Urinary bladder (tissue), 3 donors: ENCODE measurements at regions not wholly inside any gene's neighbourhood (a gene's known extent, or its start where the extent isn't known, plus 50 kb on each side); places are given as distances from the start of the nearest gene placed in this dataset.

ENCODE experiments used
- DNase-seq: peaks from one replicate; pipeline ENCODE4 v3.0.0-alpha.2; 2015; ENCODE audit errors: extremely low spot score
- H3K27ac ChIP-seq: one replicate; pipeline ENCODE4 v1.5.1; 2013; ENCODE audit warnings: low read depth, mild to moderate bottlenecking, moderate library complexity
- H3K36me3 ChIP-seq: one replicate; pipeline ENCODE4 v1.6.1; 2013; ENCODE audit warnings: mild to moderate bottlenecking, moderate library complexity; ENCODE audit not compliant: insufficient read depth
- H3K4me1 ChIP-seq: one replicate; pipeline ENCODE4 v1.6.1; 2013; ENCODE audit warnings: mild to moderate bottlenecking, moderate library complexity; ENCODE audit not compliant: insufficient read depth
- H3K4me3 ChIP-seq: one replicate; pipeline ENCODE4 v1.5.1; 2013; ENCODE audit warnings: low read depth, low read length
- WGBS: extraction: QIAGEN DNeasy Blood & Tissue Kit; methylation state at CpG from one replicate; pipeline ENCODE4 v1.1.7; 2013; 5-methylcytosine and 5-hydroxymethylcytosine counted together
- donor health status: healthy with polysubstance abuse.
- donor health status: healthy.

DNA sequence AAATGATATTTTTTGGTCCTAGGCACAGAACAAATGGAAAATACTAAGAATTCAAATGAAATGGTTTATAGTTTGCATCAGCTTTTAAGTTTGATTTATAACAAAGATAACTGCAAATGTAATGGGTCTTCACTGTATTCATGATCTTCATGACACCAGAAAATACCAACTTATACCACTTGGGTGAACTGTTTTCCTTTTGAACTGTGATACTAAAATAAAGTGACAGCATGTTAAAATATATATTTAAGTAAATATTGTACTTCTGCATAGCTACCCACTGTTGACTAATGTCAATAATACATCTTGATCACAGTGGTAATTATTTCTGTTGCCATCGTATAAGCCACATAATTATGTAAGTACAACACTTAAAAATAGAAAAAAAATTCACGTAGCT is 442.0 kb upstream of the ANKRD30A start:
- WGBS, result 60% methylated on average over 2 of the region's 2 CpGs
- Histone ChIP-seq H3K4me1 (no peaks in the 10 kb centered on the region), H3K36me3 (no peaks in the 10 kb centered on the region), H3K4me3 (no peak overlapping the region), H3K27ac (no peak overlapping the region)
- DNase-seq, result no peak

DNA sequence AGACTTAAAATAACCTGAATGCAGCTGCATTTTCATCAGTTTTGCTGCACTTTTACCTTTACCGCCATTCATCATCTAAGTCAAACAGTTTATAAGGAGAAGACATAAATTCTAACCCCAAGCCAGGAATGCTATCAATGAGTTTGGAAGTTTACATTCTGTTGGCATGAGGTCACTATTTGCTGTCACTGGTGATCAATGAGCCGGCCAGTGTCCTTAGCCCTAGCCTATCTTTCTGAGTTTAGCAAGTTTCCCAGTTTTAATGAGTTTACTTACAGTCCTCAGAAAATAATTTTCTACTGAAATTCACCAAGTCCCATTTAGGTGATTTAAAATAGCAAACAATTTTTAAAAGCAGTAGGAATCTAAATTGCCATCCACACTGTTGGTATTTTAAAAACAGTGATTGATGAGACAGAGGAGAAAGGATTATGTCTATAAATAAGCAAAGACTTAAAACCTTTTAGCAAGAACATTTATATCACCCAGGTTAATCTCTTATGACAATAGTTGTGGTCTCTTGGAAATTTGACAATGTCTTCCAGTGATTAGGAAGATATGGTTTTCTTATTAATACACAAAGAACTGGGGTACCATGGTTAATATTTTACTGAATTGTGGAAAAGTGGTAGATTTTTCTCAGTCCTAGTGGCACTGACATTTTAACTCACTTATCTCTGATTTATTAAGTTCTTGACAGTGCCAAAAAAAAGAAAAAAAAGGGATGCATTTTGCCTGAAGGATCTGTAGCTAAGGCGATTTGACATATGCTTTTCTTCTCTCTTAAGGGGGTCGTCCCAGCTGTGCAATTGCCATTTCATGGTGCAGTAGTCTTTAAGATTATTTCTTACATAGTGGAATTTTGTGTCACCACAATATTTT is 443.4 kb upstream of the ANKRD30A start:
- WGBS, result 62% methylated on average over 4 of the region's 4 CpGs
- Histone ChIP-seq H3K4me1 (no peaks in the 10 kb centered on the region), H3K27ac (no peak overlapping the region), H3K4me3 (no peak overlapping the region), H3K36me3 (no peaks in the 10 kb centered on the region)
- DNase-seq, result no peak

DNA sequence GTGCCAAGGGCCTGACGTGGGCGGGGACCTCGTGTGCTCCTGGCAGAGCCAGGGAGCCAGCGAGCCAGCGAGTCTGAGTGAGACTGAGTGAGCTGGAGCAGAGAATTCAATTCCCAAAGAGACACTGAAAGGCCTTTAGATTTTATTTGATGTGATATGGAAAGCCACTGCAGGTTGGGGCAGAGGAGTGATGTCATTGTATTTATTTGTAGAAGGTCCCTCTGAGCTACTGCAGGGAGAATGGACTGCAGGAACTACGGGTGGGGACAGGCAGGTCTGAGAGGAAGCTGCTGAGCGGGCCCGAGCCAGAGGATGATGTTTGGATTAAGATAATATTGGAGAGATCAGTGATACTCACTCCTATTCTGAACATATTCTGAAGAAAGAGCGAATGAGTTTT is 445.8 kb upstream of the ANKRD30A start:
- 59% methylated on average over 9 of the region's 9 CpGs for WGBS
- no peaks in the 10 kb centered on the region for H3K4me1 ChIP-seq
- H3K27ac ChIP-seq, result no peak overlapping the region
- no peak overlapping the region for H3K4me3 ChIP-seq
- no peaks in the 10 kb centered on the region for H3K36me3 ChIP-seq
- no peak for DNase-seq

DNA sequence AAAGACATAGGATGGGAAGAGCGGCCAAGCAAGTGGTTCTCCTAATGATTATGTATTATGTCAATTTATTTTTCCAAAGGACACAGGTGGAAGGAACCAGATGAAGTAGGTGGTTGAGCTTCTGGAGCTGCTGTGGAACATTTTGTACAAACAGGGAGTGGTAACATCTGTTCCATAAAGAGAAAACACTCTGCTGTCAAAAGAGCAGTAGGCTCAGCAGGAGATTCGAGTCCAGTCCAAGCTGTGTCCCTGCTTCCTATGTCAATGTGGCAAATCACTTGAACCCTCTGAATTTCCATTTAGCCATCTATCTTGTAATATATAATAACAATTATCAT is 448.0 kb upstream of the ANKRD30A start:
- Histone ChIP-seq H3K4me3 (no peak overlapping the region), H3K36me3 (no peaks in the 10 kb centered on the region), H3K4me1 (no peaks in the 10 kb centered on the region), H3K27ac (no peak overlapping the region)
- 78% methylated on average over 2 of the region's 2 CpGs for WGBS
- no peak for DNase-seq

GRCh38 chr10:36676756-36677430 is 448.5 kb upstream of the ANKRD30A start:
- 61% methylated on average over 6 of the region's 6 CpGs for WGBS
- no peak for DNase-seq
- H3K4me3 ChIP-seq, result no peak overlapping the region
- H3K27ac ChIP-seq, result no peak overlapping the region
- H3K36me3 ChIP-seq, result no peaks in the 10 kb centered on the region
- H3K4me1 ChIP-seq, result no peaks in the 10 kb centered on the region

GRCh38 chr10:36676321-36676720 is 449.1 kb upstream of the ANKRD30A start:
- WGBS, result 52% methylated on average over 1 of the region's 1 CpG
- H3K4me3 ChIP-seq, result no peak overlapping the region
- H3K36me3 ChIP-seq, result no peaks in the 10 kb centered on the region
- no peak for DNase-seq
- no peaks in the 10 kb centered on the region for H3K4me1 ChIP-seq
- no peak overlapping the region for H3K27ac ChIP-seq

DNA sequence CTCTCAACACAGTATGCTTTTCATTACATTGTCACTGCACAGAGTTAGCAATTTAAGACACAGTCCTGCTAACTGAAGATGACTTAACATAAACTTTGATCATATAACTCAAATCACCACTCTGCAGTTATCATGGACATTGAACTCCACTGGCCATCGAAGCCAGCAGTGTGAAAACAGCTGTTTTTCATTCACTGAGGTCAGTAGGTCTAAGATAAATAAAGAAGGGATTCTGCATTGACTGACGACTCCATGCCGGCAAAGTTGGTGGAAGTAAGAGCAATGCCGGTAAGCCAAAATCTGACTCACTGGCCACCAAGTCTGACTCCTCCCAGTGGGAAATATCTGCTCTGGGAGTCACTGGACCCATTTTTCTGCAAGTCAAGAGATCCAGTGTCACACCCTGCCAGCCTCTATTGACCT is 449.9 kb upstream of the ANKRD30A start:
- no peaks in the 10 kb centered on the region for H3K36me3 ChIP-seq
- H3K4me1 ChIP-seq, result no peaks in the 10 kb centered on the region
- H3K27ac ChIP-seq, result no peak overlapping the region
- 31% methylated on average over 4 of the region's 4 CpGs for WGBS
- H3K4me3 ChIP-seq, result no peak overlapping the region
- DNase-seq, result no peak

DNA sequence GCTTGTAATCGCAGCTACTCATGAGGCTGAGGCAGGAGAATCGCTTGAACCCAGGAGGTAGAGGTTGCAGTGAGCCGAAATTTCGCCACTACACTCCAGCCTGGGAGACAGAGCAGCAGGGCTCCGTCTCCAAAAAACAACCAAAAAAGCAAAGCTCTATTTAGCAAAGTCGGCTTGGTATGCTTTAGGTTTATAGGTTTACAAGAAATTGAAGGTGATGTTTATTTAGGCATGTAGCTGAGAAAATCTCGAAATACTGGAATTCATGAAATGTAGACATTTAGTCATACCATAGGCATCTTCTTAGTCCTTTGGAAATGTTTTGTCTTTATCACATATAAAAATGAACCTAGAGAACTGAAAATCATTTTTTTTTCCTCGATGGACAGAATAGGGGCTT is 453.8 kb upstream of the ANKRD30A start:
- H3K4me3 ChIP-seq, result no peak overlapping the region
- DNase-seq, result no peak
- 70% methylated on average over 8 of the region's 8 CpGs for WGBS
- H3K4me1 ChIP-seq, result no peaks in the 10 kb centered on the region
- no peak overlapping the region for H3K27ac ChIP-seq
- H3K36me3 ChIP-seq, result no peaks in the 10 kb centered on the region

DNA sequence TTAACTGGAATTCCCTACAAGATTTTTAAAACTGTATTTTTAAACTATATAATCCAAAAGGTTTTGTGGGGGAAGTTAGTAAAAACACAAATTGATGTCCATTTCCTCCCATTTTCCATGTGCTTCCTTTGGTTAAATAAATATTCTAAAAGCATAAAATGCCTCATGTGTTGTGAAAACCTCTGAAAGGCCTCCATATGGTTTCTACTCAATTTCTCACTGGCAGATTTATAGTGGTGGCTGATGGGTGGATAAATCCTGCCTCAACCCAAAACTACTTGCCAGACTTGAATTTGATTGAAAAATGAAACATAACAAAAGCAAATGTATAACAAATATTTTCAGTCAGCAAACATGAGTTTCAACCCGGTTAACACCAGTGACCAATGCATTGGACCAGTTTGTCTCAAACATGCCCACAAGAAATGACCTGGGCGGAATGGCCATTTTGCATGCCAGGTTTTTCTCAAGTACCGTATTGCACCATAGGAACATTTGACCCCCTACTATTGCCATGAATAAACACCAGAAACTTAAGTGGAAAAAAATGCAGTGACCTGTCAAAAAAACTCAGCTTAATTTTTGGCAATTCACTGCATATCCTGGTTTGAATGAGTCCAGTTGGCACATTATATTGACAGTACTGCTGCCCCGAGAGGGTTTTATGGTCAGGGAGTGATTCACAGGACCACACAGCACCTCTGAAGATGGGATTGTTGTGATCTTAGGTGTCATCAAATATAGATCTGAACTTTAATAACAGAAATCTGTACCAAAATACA is 454.6 kb upstream of the ANKRD30A start:
- WGBS, result 68% methylated on average over 4 of the region's 4 CpGs
- no peak overlapping the region for H3K27ac ChIP-seq
- H3K4me1 ChIP-seq, result no peaks in the 10 kb centered on the region
- H3K4me3 ChIP-seq, result no peak overlapping the region
- no peaks in the 10 kb centered on the region for H3K36me3 ChIP-seq
- no peak for DNase-seq

GRCh38 chr10:36669615-36670352 is 455.6 kb upstream of the ANKRD30A start:
- H3K4me1 ChIP-seq, result no peaks in the 10 kb centered on the region
- H3K36me3 ChIP-seq, result no peaks in the 10 kb centered on the region
- H3K4me3 ChIP-seq, result no peak overlapping the region
- no peak for DNase-seq
- 38% methylated on average over 2 of the region's 2 CpGs for WGBS
- no peak overlapping the region for H3K27ac ChIP-seq

- no peaks in the 10 kb centered on the region for H3K36me3 ChIP-seq
- no peak overlapping the region for H3K4me3 ChIP-seq
- H3K27ac ChIP-seq, result no peak overlapping the region
- H3K4me1 ChIP-seq, result no peaks in the 10 kb centered on the region
- DNase-seq, result no peak
Measured at GRCh38 chr10:36666451-36666850, 458.9 kb upstream of the ANKRD30A start.

DNA sequence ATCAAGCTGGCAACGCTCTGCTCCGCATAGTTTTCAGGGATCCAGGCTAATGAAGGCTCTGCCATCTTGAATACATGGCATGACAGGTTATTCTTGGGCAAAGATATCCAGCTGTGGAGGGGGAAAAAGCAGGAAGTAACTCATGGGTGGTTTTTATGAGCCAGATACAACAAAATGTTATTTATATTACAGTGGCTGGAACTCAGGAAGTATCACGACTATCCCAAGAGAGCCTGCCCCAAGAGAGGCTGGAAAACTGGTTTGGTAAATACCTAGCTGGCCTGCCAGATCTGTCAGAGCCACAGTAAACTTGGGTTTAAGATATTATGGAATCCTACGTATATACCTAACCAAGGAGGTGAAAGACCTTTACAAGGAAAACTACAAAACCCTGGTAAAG is 462.8 kb upstream of the ANKRD30A start:
- no peak overlapping the region for H3K4me3 ChIP-seq
- no peak for DNase-seq
- H3K36me3 ChIP-seq, result no peaks in the 10 kb centered on the region
- H3K4me1 ChIP-seq, result no peaks in the 10 kb centered on the region
- H3K27ac ChIP-seq, result no peak overlapping the region
- 72% methylated on average over 4 of the region's 4 CpGs for WGBS

- no peaks in the 10 kb centered on the region for H3K36me3 ChIP-seq
- WGBS, result 85% methylated on average over 6 of the region's 6 CpGs
- H3K4me1 ChIP-seq, result no peaks in the 10 kb centered on the region
- no peak for DNase-seq
- no peak overlapping the region for H3K4me3 ChIP-seq
- no peak overlapping the region for H3K27ac ChIP-seq
Measured at GRCh38 chr10:36650274-36650673, 475.1 kb upstream of the ANKRD30A start.
